ENCODE measurements at regions not wholly inside any gene's neighbourhood (a gene's known extent, or its start where the extent isn't known, plus 50 kb on each side); places are given as distances from the start of the nearest gene placed in this dataset.

DNA sequence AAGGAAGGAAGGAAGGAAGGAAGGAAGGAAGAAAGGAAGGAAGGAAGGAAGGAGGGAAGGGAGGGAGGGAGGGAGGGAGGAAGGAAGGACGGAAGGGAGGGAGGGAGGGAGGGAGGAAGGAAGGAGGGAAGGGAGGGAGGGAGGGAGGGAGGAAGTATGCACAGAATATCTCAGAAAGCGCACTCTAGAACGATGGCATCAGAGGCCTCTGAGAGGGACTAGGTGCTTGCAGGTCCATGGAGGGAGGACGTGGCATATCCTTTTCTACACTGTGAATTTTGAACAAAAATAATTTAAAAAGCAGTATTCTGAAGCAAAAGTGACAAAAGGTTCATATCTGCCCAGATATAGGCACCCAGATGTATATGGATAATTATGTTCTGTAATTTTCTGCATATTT, 65.5 kb downstream of the SYF2 start:
- Histone ChIP-seq H3K36me3 (ENCODE audit: control insufficient read depth, insufficient read depth, low read length) (no peaks in the 10 kb centered on the region), H3K27me3 (replicated peaks; ENCODE audit: control insufficient read depth, insufficient read depth, low read length) (no peaks in the 10 kb centered on the region), H3K4me3 (replicated peaks; ENCODE audit: low read depth, low read length) (no peak overlapping the region)
- TF ChIP-seq, protein P1, sequence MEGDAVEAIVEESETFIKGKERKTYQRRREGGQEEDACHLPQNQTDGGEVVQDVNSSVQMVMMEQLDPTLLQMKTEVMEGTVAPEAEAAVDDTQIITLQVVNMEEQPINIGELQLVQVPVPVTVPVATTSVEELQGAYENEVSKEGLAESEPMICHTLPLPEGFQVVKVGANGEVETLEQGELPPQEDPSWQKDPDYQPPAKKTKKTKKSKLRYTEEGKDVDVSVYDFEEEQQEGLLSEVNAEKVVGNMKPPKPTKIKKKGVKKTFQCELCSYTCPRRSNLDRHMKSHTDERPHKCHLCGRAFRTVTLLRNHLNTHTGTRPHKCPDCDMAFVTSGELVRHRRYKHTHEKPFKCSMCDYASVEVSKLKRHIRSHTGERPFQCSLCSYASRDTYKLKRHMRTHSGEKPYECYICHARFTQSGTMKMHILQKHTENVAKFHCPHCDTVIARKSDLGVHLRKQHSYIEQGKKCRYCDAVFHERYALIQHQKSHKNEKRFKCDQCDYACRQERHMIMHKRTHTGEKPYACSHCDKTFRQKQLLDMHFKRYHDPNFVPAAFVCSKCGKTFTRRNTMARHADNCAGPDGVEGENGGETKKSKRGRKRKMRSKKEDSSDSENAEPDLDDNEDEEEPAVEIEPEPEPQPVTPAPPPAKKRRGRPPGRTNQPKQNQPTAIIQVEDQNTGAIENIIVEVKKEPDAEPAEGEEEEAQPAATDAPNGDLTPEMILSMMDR (IDR thresholded peaks at IDR 0.05; ENCODE audit: insufficient read depth, low read length, poor library complexity, severe bottlenecking) = no peak
- DNase-seq (ENCODE audit: extremely low read depth, insufficient read length) = no peak

DNA sequence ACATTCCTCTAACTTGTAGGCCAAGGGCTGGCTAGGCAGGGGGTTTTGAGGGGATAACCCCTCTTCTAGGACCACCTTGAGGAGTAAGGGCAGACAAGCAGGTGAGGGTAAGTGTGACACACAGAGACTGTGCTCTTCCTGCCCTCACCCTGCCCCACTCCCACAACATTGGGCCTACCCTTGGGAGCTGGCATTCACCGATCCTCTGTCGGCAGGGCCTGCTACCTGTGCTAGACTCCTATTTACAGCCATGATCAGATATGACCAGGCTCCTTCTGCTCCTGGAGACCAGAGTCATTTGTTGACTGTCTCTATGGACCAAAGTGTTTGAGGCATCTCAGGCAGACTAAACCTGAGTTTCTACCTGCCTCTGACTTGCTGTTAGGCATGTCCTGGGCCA, 68.3 kb downstream of the SYF2 start:
- TF ChIP-seq, protein P1 (IDR thresholded peaks at IDR 0.05; ENCODE audit: insufficient read depth, low read length, poor library complexity, severe bottlenecking) = no peak
- no peaks in the 10 kb centered on the region for H3K36me3 ChIP-seq (ENCODE audit: control insufficient read depth, insufficient read depth, low read length)
- DNase-seq (ENCODE audit: extremely low read depth, insufficient read length) = no peak
- H3K27me3 ChIP-seq (replicated peaks; ENCODE audit: control insufficient read depth, insufficient read depth, low read length) = no peaks in the 10 kb centered on the region
- H3K4me3 ChIP-seq (replicated peaks; ENCODE audit: low read depth, low read length) = no peak overlapping the region

DNA sequence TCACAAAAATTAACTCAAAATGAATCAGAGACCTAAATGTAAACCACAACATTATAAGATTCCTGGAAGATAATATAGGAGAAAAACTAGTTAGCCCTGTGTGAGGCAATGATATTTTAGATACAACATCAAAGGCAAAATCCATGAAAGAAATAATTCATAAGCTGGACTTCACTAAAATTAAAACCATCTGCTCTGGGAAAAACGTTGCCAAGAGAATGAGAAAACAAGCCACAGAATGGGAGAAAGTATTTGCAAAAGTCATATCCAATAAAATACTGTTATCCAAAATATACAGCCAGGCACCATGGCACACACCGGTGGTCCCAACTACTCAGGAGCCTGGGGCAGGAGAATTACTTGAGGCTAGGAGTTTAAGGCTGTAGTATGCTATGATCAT, 70.3 kb downstream of the SYF2 start:
- TF ChIP-seq, protein P1 (IDR thresholded peaks at IDR 0.05; ENCODE audit: insufficient read depth, low read length, poor library complexity, severe bottlenecking) = no peak
- no peak for DNase-seq (ENCODE audit: extremely low read depth, insufficient read length)
- no peaks in the 10 kb centered on the region for H3K27me3 ChIP-seq (replicated peaks; ENCODE audit: control insufficient read depth, insufficient read depth, low read length)
- no peak overlapping the region for H3K4me3 ChIP-seq (replicated peaks; ENCODE audit: low read depth, low read length)
- H3K36me3 ChIP-seq (ENCODE audit: control insufficient read depth, insufficient read depth, low read length) = no peaks in the 10 kb centered on the region

DNA sequence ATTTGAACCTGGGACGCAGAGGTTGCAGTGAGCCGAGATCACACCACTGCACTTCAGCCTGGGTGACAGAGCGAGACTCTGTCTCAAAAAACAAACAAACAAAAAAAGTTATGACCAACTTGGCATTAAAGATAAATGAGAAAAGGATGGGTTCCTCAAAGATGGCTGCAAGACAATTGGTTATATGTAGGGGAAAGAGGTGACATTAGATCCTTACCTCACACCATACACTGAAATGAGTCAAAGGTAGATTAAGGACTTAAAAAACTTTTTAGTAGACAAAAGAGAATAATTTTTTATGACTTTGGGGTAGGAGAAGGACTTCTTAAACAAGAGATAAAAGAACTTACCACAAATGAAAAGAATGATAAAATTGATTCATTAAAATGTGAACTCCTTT, 74.5 kb downstream of the SYF2 start:
- Histone ChIP-seq H3K4me3 (replicated peaks; ENCODE audit: low read depth, low read length) (no peak overlapping the region), H3K27me3 (replicated peaks; ENCODE audit: control insufficient read depth, insufficient read depth, low read length) (peaks cover 1% of the 10 kb centered on the region; the same call in 1 of the 2 replicates), H3K36me3 (ENCODE audit: control insufficient read depth, insufficient read depth, low read length) (no peaks in the 10 kb centered on the region)
- DNase-seq (ENCODE audit: extremely low read depth, insufficient read length) = no peak
- TF ChIP-seq, protein P1 (IDR thresholded peaks at IDR 0.05; ENCODE audit: insufficient read depth, low read length, poor library complexity, severe bottlenecking) = no peak

DNA sequence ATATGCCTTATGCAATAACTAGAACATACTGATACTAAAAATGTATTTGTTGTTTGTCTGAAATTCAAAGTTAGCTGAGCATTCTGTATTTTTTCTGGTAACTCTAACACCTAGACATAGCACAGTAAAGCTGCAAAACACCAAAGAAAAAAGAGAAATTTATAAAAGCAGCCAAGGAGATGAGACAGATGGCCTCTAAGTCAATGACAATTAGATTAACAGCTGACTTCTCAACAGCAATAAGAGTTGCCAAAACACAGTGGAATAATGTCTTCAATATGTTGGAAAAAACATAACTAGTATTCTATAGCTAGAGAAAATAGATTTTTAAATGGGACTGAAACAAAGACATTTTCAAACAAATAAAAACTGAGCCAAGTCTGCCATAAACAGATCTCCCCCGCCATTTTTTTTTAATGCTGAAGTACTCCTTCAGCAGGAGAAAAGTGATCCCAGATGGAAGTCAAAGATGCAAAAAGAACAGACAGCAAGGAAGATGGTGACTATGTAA, 81.3 kb downstream of the SYF2 start:
- DNase-seq (ENCODE audit: extremely low read depth, insufficient read length) = no peak

More for the DNA sequence above, 81.3 kb downstream of the SYF2 start:
- no peak overlapping the region for H3K4me3 ChIP-seq (replicated peaks; ENCODE audit: low read depth, low read length)
- H3K36me3 ChIP-seq (ENCODE audit: control insufficient read depth, insufficient read depth, low read length) = no peaks in the 10 kb centered on the region
- peaks cover 1% of the 10 kb centered on the region; the same call in 1 of the 2 replicates for H3K27me3 ChIP-seq (replicated peaks; ENCODE audit: control insufficient read depth, insufficient read depth, low read length)
- TF ChIP-seq, protein P1 (IDR thresholded peaks at IDR 0.05; ENCODE audit: insufficient read depth, low read length, poor library complexity, severe bottlenecking) = no peak
